C4-2B (cell line): ENCODE measurements at regions not wholly inside any gene's neighbourhood (a gene's known extent, or its start where the extent isn't known, plus 50 kb on each side); places are given as distances from the start of the nearest gene placed in this dataset.

ENCODE experiments used
- ZFX ChIP-seq: fragments of 450-650 bp; IDR thresholded peaks from 2 replicates; pipeline ENCODE4 v1.6.1; 2017
- TF ChIP-seq, protein P1 (sequence below): fragments of 450-650 bp; conservative IDR thresholded peaks from 2 replicates; pipeline ENCODE4 v1.5.1; 2017; ENCODE audit warnings: mild to moderate bottlenecking

DNA sequence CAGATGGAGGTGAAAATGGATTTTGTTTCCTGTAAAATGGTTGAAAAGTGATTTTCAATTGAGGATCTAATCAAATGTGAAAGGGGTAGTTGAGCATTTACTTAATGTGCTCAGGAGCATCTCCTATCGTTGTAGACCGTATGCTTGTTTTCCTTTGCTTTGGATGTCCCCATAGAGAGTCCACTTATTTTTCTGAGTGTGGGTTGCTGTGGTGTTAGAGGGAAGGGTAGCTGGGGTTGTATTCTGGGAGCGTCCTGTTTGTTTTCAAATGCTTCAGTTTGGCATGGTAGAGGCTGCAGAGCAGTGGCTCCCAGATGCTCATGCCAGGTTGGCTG is 154.1 kb downstream of the MAT2B start:
- TF ChIP-seq, protein P1, sequence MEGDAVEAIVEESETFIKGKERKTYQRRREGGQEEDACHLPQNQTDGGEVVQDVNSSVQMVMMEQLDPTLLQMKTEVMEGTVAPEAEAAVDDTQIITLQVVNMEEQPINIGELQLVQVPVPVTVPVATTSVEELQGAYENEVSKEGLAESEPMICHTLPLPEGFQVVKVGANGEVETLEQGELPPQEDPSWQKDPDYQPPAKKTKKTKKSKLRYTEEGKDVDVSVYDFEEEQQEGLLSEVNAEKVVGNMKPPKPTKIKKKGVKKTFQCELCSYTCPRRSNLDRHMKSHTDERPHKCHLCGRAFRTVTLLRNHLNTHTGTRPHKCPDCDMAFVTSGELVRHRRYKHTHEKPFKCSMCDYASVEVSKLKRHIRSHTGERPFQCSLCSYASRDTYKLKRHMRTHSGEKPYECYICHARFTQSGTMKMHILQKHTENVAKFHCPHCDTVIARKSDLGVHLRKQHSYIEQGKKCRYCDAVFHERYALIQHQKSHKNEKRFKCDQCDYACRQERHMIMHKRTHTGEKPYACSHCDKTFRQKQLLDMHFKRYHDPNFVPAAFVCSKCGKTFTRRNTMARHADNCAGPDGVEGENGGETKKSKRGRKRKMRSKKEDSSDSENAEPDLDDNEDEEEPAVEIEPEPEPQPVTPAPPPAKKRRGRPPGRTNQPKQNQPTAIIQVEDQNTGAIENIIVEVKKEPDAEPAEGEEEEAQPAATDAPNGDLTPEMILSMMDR: no peak
- no peak for TF ChIP-seq ZFX
